RWPE1 (cell line): ENCODE measurements at regions not wholly inside any gene's neighbourhood (a gene's known extent, or its start where the extent isn't known, plus 50 kb on each side); places are given as distances from the start of the nearest gene placed in this dataset.

Source experiments
- CTCF ChIA-PET: fragments of 350-600 bp; sonication (Branson Sonifier 250); formaldehyde crosslinking; extraction: SDS; loops from one replicate; lab custom pipeline; 2021; lab: Yijun Ruan, JAX
- POLR2A ChIA-PET: fragments of 400-600 bp; formaldehyde crosslinking; extraction: SDS; loops from one replicate; lab custom pipeline; 2020; ENCODE audit warnings: antibody characterized with exemption; ENCODE audit not compliant: low non-redundant PET; lab: Yijun Ruan, JAX
- DNase-seq: peaks from one replicate; pipeline ENCODE4 v3.0.0; 2012; ENCODE audit warnings: low spot score
- H3K27ac ChIP-seq: fragments of 450-650 bp; 2 replicates; pipeline ENCODE4 v1.5.1; 2017
- CTCF ChIP-seq: fragments of 450-650 bp; conservative IDR thresholded peaks from 2 replicates; pipeline ENCODE4 v1.5.1; 2017; ENCODE audit warnings: low read depth, mild to moderate bottlenecking

- no peak for TF ChIP-seq CTCF
- DNase-seq: peak; percentile 80
- CTCF ChIA-PET: interaction anchor here (0.6 kb wide), 3 partner anchors 106 to 1347 kb away, joined by 3 to 8 read pairs (median 3); no protein-coding TSS in a partner anchor
These were observed 167.4 kb upstream of the LPP start for GRCh38 chr3:187986514-187986934.

GRCh38 chr3:187987187-187987586 is 166.8 kb upstream of the LPP start:
- no peak overlapping the region for H3K27ac ChIP-seq
- no peak for DNase-seq
- ChIA-PET CTCF (no interaction called here), POLR2A (no interaction called here)
- no peak for TF ChIP-seq CTCF

More at GRCh38 chr3:187986514-187986934, 167.4 kb upstream of the LPP start:
- H3K27ac ChIP-seq: peak overlapping the region; percentile 50
- POLR2A ChIA-PET: no interaction called here

- CTCF ChIA-PET: no interaction called here
- no peak overlapping the region for H3K27ac ChIP-seq
- POLR2A ChIA-PET: no interaction called here
- TF ChIP-seq CTCF: no peak
- no peak for DNase-seq
These were observed 166.0 kb upstream of the LPP start for GRCh38 chr3:187987924-187988323.

- ChIA-PET CTCF (interaction anchor here (0.6 kb wide), 2 partner anchors 467 to 504 kb away, joined by 3 to 5 read pairs; no protein-coding TSS in a partner anchor), POLR2A (no interaction called here)
- no peak for TF ChIP-seq CTCF
- no peak for DNase-seq
- H3K27ac ChIP-seq: no peak overlapping the region
These were observed 164.3 kb upstream of the LPP start for GRCh38 chr3:187989575-187990153.

GRCh38 chr3:187992609-187993008 is 161.3 kb upstream of the LPP start:
- CTCF ChIA-PET: no interaction called here
- TF ChIP-seq CTCF: no peak
- POLR2A ChIA-PET: no interaction called here
- no peak for DNase-seq
- H3K27ac ChIP-seq: no peak overlapping the region

- no peak overlapping the region for H3K27ac ChIP-seq
- no peak for DNase-seq
- ChIA-PET POLR2A (no interaction called here), CTCF (no interaction called here)
- TF ChIP-seq CTCF: no peak
These were observed 159.5 kb upstream of the LPP start for GRCh38 chr3:187994221-187995042.
